Germinal center (tissue), 1 donor: ENCODE measurements at regions not wholly inside any gene's neighbourhood (a gene's known extent, or its start where the extent isn't known, plus 50 kb on each side); places are given as distances from the start of the nearest gene placed in this dataset.

Source experiments
- DNase-seq: peaks from one replicate; pipeline ENCODE4 v3.0.0; 2012; ENCODE audit warnings: mixed read lengths, low spot score

GRCh38 chr2:156087875-156088274, 244.6 kb downstream of the NR4A2 start:
- no peak for DNase-seq

GRCh38 chr2:156083763-156084493, 248.6 kb downstream of the NR4A2 start:
- no peak for DNase-seq

- no peak for DNase-seq
These were observed 252.7 kb downstream of the NR4A2 start for GRCh38 chr2:156079845-156080244.

- DNase-seq, result no peak
These were observed 255.3 kb downstream of the NR4A2 start for GRCh38 chr2:156077041-156077742.

GRCh38 chr2:156065912-156066311, 266.6 kb downstream of the NR4A2 start:
- no peak for DNase-seq

GRCh38 chr2:156064540-156064939, 268.0 kb downstream of the NR4A2 start:
- DNase-seq, result no peak

- DNase-seq, result no peak
These were observed 274.9 kb downstream of the NR4A2 start for GRCh38 chr2:156057647-156058046.

- DNase-seq, result no peak
These were observed 277.5 kb downstream of the NR4A2 start for GRCh38 chr2:156054983-156055382.

- no peak for DNase-seq
These were observed 285.6 kb downstream of the NR4A2 start for GRCh38 chr2:156046900-156047299.

- DNase-seq, result no peak
These were observed 289.6 kb downstream of the NR4A2 start for GRCh38 chr2:156042895-156043294.

GRCh38 chr2:156038021-156038420, 294.5 kb downstream of the NR4A2 start:
- no peak for DNase-seq

- DNase-seq, result no peak
These were observed 295.0 kb downstream of the NR4A2 start for GRCh38 chr2:156037482-156037881.

- DNase-seq, result no peak
These were observed 301.4 kb downstream of the NR4A2 start for GRCh38 chr2:156031121-156031520.

GRCh38 chr2:156023229-156023869, 309.2 kb downstream of the NR4A2 start:
- no peak for DNase-seq

GRCh38 chr2:156021146-156022040, 311.1 kb downstream of the NR4A2 start:
- no peak for DNase-seq

GRCh38 chr2:156019341-156019740, 313.2 kb downstream of the NR4A2 start:
- no peak for DNase-seq

GRCh38 chr2:156017341-156017885, 315.1 kb downstream of the NR4A2 start:
- no peak for DNase-seq

GRCh38 chr2:156009293-156009692, 323.2 kb downstream of the NR4A2 start:
- DNase-seq, result no peak

- no peak for DNase-seq
These were observed 325.6 kb downstream of the NR4A2 start for GRCh38 chr2:156006721-156007618.

- no peak for DNase-seq
These were observed 326.4 kb downstream of the NR4A2 start for GRCh38 chr2:156005999-156006712.
